Common myeloid progenitor, CD34-positive (primary cell): ENCODE measurements at regions not wholly inside any gene's neighbourhood (a gene's known extent, or its start where the extent isn't known, plus 50 kb on each side); places are given as distances from the start of the nearest gene placed in this dataset.

ENCODE experiments used
- CTCF ChIA-PET: fragments of 350-600 bp; sonication (Branson Sonifier 250); formaldehyde crosslinking; loops from one replicate; lab custom pipeline; 2021; ENCODE audit warnings: antibody characterized with exemption; lab: Charles Lee
- POLR2A ChIA-PET: fragments of 350-600 bp; sonication (Branson Sonifier 250); formaldehyde crosslinking; loops from one replicate; lab custom pipeline; 2021; ENCODE audit warnings: antibody characterized with exemption; lab: Charles Lee
- DNase-seq, 3 donors: peaks; one replicate each; pipeline versions ENCODE4 v3.0.0 to v3.0.0-alpha.2; 2013
- H3K27ac ChIP-seq, 2 experiments: 1 replicate in 1 of 2; 2 replicates in 1 of 2; pipeline ENCODE4 v1.7.0; 2013; ENCODE audit warnings: inconsistent platforms in 2 of 2, low read length in 2 of 2, mild to moderate bottlenecking in 2 of 2, low read depth in 1 of 2, moderate library complexity in 1 of 2; ENCODE audit not compliant: severe bottlenecking in 2 of 2, insufficient read depth in 1 of 2, poor library complexity in 1 of 2
- H3K27me3 ChIP-seq, 5 experiments: replicated peaks in 2 of 5; 1 replicate in 3 of 5; 2 replicates in 2 of 5; pipeline versions ENCODE4 v1.6.1 to v1.7.0; 2013; ENCODE audit warnings: low read length in 4 of 5, mild to moderate bottlenecking in 2 of 5, moderate library complexity in 2 of 5, inconsistent platforms in 1 of 5; ENCODE audit not compliant: insufficient read depth in 5 of 5, control insufficient read depth in 4 of 5
- H3K36me3 ChIP-seq, 4 experiments: 1 replicate in 2 of 4; 2 replicates in 2 of 4; pipeline versions ENCODE4 v1.6.1 to v1.7.0; 2013; ENCODE audit warnings: low read length in 3 of 4, control low read depth in 1 of 4, mild to moderate bottlenecking in 1 of 4; ENCODE audit not compliant: control insufficient read depth in 4 of 4, insufficient read depth in 4 of 4
- H3K4me1 ChIP-seq, 4 experiments: 1 replicate in 3 of 4; 2 replicates in 1 of 4; pipeline versions ENCODE4 v1.6.1 to v1.7.1; 2013; ENCODE audit warnings: low read length in 3 of 4, mild to moderate bottlenecking in 3 of 4, control low read depth in 1 of 4, inconsistent platforms in 1 of 4, moderate library complexity in 1 of 4; ENCODE audit not compliant: control insufficient read depth in 4 of 4, insufficient read depth in 4 of 4; ENCODE audit errors: control extremely low read depth in 1 of 4
- H3K4me3 ChIP-seq, 7 experiments: 1 replicate in 4 of 7; 2 replicates in 3 of 7; pipeline versions ENCODE4 v1.5.1 to v1.7.0; 2013; ENCODE audit warnings: mild to moderate bottlenecking in 7 of 7, low read length in 6 of 7, moderate library complexity in 6 of 7, inconsistent platforms in 2 of 7, low read depth in 2 of 7, control low read depth in 1 of 7; ENCODE audit not compliant: insufficient read depth in 4 of 7, control insufficient read depth in 1 of 7; ENCODE audit errors: extremely low read depth in 1 of 7
- H3K9me3 ChIP-seq, 5 experiments: 1 replicate in 4 of 5; 2 replicates in 1 of 5; pipeline versions ENCODE4 v1.6.1 to v1.7.1; 2013; ENCODE audit warnings: low read length in 4 of 5, mild to moderate bottlenecking in 2 of 5, inconsistent platforms in 1 of 5, low read depth in 1 of 5, moderate library complexity in 1 of 5; ENCODE audit not compliant: control insufficient read depth in 4 of 5, insufficient read depth in 2 of 5; ENCODE audit errors: control extremely low read depth in 1 of 5
- WGBS: methylation state at CpG from one replicate; pipeline ENCODE4 v1.1.5; 2013; ENCODE audit not compliant: insufficient coverage; 5-methylcytosine and 5-hydroxymethylcytosine counted together

DNA sequence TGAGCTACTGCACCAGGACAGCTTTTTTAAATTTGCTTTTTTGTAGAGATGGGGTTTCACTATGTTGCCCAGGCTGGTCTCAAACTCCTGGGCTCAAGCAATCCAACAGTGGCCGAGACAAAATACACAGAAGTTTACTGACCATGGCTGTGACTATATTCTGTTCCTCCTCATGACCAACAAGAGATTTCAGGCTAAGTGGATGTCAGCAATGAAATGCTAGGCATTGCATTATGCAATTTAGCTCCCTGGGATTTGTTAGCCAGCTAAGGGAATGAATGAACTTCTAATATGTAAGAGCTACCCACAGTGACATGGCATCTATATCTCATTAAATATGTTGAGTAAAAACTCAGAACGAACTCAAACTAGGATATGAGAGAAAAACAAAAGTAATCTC is 81.9 kb upstream of the MBOAT2 start:
- DNase-seq = no peak
- ChIA-PET CTCF (interaction anchor here (0.6 to 0.9 kb wide), 2 partner anchors 55 to 167 kb away, joined by 3 read pairs; no protein-coding TSS in a partner anchor), POLR2A (no interaction called here)
- Histone ChIP-seq H3K4me3 (no peak overlapping the region), H3K27ac (no peak overlapping the region), H3K4me1 (no peaks in the 10 kb centered on the region), H3K36me3 (no peaks in the 10 kb centered on the region), H3K27me3 (no peaks in the 10 kb centered on the region), H3K9me3 (peaks cover 2 to 7% (median 5%) of the 10 kb centered on the region in 5 experiments)
- WGBS = 100% methylated on average over 1 of the region's 2 CpGs

DNA sequence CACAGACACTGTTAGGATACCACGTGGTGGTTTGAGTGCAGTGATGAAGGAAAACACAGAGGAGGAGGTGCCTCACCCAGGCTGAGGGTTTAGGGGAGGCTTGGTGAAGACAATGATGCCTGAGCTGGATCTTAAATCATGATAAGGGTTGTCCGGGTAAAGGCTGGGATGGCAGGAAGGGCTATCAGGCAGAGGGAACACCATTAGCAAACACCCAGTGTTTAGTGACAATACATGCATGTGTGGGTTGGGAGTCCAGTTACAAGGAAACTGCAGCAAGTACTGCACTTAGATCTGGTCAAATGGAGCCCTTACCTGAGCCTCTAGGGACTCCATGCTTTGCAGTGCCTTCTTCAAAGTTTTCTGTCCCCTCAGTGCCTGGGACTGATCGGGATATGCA is 79.8 kb upstream of the MBOAT2 start:
- ChIA-PET POLR2A (no interaction called here), CTCF (no interaction called here)
- H3K9me3 ChIP-seq = peaks cover 2 to 7% (median 5%) of the 10 kb centered on the region in 5 experiments
- H3K4me3 ChIP-seq = no peak overlapping the region
- H3K4me1 ChIP-seq = no peaks in the 10 kb centered on the region
- no peaks in the 10 kb centered on the region for H3K27me3 ChIP-seq
- no peak overlapping the region for H3K27ac ChIP-seq
- DNase-seq = no peak
- WGBS = 96% methylated on average over 3 of the region's 3 CpGs
- H3K36me3 ChIP-seq = no peaks in the 10 kb centered on the region

DNA sequence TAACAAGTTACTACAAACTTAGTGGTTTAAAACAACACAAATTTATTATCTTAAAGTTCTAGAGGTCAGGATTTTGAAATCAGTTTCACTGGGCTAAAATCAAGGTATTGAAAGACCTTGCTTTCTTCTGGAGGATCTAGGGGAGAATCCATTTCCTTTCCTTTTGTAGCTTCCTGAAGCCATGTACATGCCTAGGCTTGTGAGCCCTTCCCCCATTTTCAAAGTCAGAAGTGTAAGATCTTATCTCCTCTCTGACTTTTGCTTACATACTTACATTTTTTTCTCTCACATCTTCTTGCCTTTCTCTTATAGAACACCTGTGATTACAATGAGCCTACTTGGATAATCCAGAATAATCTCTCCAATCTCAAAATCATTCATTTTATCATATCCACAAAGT is 78.7 kb upstream of the MBOAT2 start:
- Histone ChIP-seq H3K27ac (no peak overlapping the region), H3K36me3 (no peaks in the 10 kb centered on the region), H3K4me3 (no peak overlapping the region), H3K27me3 (no peaks in the 10 kb centered on the region), H3K4me1 (no peaks in the 10 kb centered on the region), H3K9me3 (peaks cover 2 to 7% (median 5%) of the 10 kb centered on the region in 5 experiments)
- ChIA-PET POLR2A (no interaction called here), CTCF (no interaction called here)
- no peak for DNase-seq

DNA sequence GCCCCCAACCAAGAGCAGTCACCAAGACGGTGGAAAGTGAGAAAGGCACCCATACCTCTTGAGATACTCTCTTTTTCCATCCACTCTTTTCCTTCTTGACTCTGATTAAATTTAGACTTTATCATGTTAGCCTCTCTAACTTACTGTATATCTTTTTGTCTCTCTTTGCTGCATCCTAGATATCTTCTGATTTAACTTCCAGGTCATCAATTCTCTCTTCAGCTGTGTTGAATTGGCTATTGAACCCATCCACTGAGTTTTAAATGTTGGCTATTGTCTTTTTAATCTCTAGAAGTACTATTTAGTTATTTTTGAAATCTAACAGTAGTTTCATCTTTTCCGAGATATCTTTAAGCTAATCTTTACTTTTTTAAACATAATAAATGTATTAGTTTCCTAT is 78.3 kb upstream of the MBOAT2 start:
- H3K36me3 ChIP-seq = no peaks in the 10 kb centered on the region
- DNase-seq = no peak
- peaks cover 2 to 7% (median 5%) of the 10 kb centered on the region in 5 experiments for H3K9me3 ChIP-seq
- POLR2A ChIA-PET = no interaction called here
- no peaks in the 10 kb centered on the region for H3K27me3 ChIP-seq
- CTCF ChIA-PET = no interaction called here
- no peak overlapping the region for H3K4me3 ChIP-seq
- no peaks in the 10 kb centered on the region for H3K4me1 ChIP-seq
- H3K27ac ChIP-seq = no peak overlapping the region
- 100% methylated on average over 1 of the region's 2 CpGs for WGBS

DNA sequence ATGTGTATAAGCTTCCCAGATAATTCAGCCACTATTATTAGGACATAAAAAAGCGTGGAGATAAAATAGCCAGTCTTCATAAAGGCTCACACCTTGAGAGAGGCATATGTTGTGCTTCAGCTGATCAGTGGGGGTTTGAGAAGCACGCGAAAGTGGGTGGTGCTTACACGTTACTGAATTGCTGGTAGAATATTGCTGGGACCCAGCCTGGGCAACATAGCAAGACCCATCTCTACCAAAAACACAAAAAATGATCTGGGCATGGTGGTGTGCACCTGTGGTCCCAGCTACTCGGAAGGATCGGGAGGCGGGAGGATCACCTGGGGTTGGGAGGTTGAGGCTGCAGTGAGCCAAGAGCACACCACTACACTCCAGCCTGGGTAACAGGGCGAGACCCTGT is 74.9 kb upstream of the MBOAT2 start:
- Histone ChIP-seq H3K4me1 (no peaks in the 10 kb centered on the region), H3K9me3 (peaks cover 2 to 7% (median 5%) of the 10 kb centered on the region in 5 experiments), H3K36me3 (no peaks in the 10 kb centered on the region), H3K27ac (no peak overlapping the region), H3K4me3 (no peak overlapping the region), H3K27me3 (no peaks in the 10 kb centered on the region)
- POLR2A ChIA-PET = no interaction called here
- no peak for DNase-seq
- CTCF ChIA-PET = interaction anchor here (1.3 kb wide), 1 partner anchor 18 kb away, joined by 3 read pairs; no protein-coding TSS in a partner anchor
- 100% methylated on average over 5 of the region's 8 CpGs for WGBS

DNA sequence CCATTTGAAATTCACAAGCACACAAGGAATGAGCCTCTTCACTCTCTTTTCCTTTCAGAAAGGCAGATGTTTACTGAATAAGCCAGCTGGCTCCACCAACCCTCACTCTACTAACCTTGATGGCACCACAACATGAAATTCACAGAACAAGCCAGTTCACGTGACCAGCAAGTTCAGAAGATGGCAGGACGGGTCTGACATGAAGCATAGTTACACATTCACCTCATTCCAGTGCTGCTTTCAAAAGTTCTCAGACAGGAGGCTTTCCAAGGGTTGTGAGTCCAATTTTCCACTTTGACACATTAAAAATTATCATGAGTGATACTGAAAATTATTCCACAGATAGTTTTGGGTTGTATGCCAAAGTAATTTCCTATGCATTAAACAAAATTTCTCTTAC is 74.2 kb upstream of the MBOAT2 start:
- Histone ChIP-seq H3K27me3 (no peaks in the 10 kb centered on the region), H3K36me3 (no peaks in the 10 kb centered on the region), H3K4me3 (no peak overlapping the region), H3K27ac (no peak overlapping the region), H3K9me3 (peaks cover 2 to 7% (median 5%) of the 10 kb centered on the region in 5 experiments), H3K4me1 (no peaks in the 10 kb centered on the region)
- 100% methylated on average over 1 of the region's 2 CpGs for WGBS
- ChIA-PET POLR2A (no interaction called here), CTCF (no interaction called here)
- DNase-seq = no peak

DNA sequence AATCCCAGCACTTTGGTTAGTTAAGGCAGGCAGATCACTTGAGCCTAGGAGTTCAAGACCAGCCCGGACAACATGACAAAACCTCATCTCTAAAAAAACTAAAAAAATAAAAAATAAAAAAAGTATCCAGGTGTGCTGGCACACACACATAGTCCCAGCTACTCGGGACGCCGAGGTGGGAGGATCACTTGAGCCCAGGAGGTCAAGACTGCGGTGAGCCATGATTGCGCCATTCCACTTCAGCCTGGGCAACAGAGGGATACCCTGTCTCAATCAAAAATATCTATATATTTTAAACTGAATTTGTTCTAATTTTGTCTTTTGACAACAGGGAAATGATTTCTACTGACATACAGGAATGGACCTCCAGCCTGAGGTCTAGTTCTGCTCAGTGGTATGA is 73.3 kb upstream of the MBOAT2 start:
- H3K4me1 ChIP-seq = no peaks in the 10 kb centered on the region
- no peaks in the 10 kb centered on the region for H3K27me3 ChIP-seq
- no peak overlapping the region for H3K27ac ChIP-seq
- WGBS = 100% methylated on average over 2 of the region's 6 CpGs
- POLR2A ChIA-PET = no interaction called here
- H3K9me3 ChIP-seq = peaks cover 0 to 6% (median 2%) of the 10 kb centered on the region in 5 experiments
- no peak for DNase-seq
- H3K36me3 ChIP-seq = no peaks in the 10 kb centered on the region
- CTCF ChIA-PET = no interaction called here
- H3K4me3 ChIP-seq = no peak overlapping the region
